ENCODE measurements at regions not wholly inside any gene's neighbourhood (a gene's known extent, or its start where the extent isn't known, plus 50 kb on each side); places are given as distances from the start of the nearest gene placed in this dataset.

DNA sequence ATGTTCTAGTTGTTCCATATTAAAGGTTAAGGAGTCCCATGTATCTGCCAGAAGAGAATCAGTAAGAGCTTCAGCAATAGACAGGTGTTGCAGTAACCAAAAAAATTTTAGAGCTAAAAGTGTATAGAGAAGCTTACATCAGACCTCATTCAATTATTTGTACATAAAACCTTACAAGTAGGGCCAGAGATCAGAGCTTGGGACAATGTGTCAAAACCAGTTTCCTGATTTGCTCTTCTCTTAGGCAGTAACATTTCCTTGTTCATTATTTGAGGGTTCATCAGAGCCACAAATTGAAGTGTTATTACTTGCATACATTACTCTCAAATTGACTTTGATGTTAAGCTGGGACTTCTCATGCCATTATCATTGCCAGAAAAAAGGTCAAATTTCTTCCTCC lies 55.5 kb upstream of the ATXN7L3B start:
- TF ChIP-seq, protein P1, sequence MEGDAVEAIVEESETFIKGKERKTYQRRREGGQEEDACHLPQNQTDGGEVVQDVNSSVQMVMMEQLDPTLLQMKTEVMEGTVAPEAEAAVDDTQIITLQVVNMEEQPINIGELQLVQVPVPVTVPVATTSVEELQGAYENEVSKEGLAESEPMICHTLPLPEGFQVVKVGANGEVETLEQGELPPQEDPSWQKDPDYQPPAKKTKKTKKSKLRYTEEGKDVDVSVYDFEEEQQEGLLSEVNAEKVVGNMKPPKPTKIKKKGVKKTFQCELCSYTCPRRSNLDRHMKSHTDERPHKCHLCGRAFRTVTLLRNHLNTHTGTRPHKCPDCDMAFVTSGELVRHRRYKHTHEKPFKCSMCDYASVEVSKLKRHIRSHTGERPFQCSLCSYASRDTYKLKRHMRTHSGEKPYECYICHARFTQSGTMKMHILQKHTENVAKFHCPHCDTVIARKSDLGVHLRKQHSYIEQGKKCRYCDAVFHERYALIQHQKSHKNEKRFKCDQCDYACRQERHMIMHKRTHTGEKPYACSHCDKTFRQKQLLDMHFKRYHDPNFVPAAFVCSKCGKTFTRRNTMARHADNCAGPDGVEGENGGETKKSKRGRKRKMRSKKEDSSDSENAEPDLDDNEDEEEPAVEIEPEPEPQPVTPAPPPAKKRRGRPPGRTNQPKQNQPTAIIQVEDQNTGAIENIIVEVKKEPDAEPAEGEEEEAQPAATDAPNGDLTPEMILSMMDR (conservative IDR thresholded peaks at IDR 0.05): no peak
- TF ChIP-seq EZH2 (IDR thresholded peaks at IDR 0.05; ENCODE audit: low read depth): no peak
